Right lobe of liver (tissue), 4 donors: ENCODE measurements at regions not wholly inside any gene's neighbourhood (a gene's known extent, or its start where the extent isn't known, plus 50 kb on each side); places are given as distances from the start of the nearest gene placed in this dataset.

ENCODE experiments used
- CTCF ChIP-seq, 4 donors: fragments of 200-600 bp in 3 of 4; fragments of 450-650 bp in 1 of 4; IDR thresholded peaks; one replicate each; pipeline versions ENCODE4 v1.5.1 to v1.8.0; 2016 to 2022; ENCODE audit warnings: antibody characterized with exemption in 4 of 4, mild to moderate bottlenecking in 2 of 4
- POLR2A ChIP-seq: fragments of 450-650 bp; IDR thresholded peaks from one replicate; pipeline ENCODE4 v1.6.1; 2017; ENCODE audit warnings: antibody characterized with exemption, mild to moderate bottlenecking
- donor health status: DM: no; HTN: no; CAD: no.
- donor health status: DM: no; HTN: no; CAD: no.
- donor health status: DM: no; HTN: yes; CAD: no.

- TF ChIP-seq CTCF (IDR thresholded peaks at IDR 0.05): no peak
- no peak for TF ChIP-seq POLR2A
Observed at GRCh38 chr7:85343484-85343883, 156.6 kb upstream of the SEMA3D start.
